Progenitor cell of endocrine pancreas (in vitro differentiated cells): ENCODE measurements at regions not wholly inside any gene's neighbourhood (a gene's known extent, or its start where the extent isn't known, plus 50 kb on each side); places are given as distances from the start of the nearest gene placed in this dataset.

ENCODE experiments used
- DNase-seq: peaks from one replicate; pipeline ENCODE4 v3.0.0; 2021; ENCODE audit warnings: low spot score; ENCODE audit not compliant: unreplicated experiment
- H3K27ac Mint-ChIP-seq: 2 replicates; pipeline ENCODE4 v1.8.0; 2021; ENCODE audit warnings: mild to moderate bottlenecking, moderate library complexity, mixed read lengths
- H3K27me3 Mint-ChIP-seq: 2 replicates; pipeline ENCODE4 v1.8.0; 2021; ENCODE audit warnings: mixed read lengths
- H3K36me3 Mint-ChIP-seq: 2 replicates; pipeline ENCODE4 v1.8.0; 2022; ENCODE audit warnings: mixed read lengths; ENCODE audit not compliant: insufficient read depth
- H3K4me1 Mint-ChIP-seq: 2 replicates; pipeline ENCODE4 v1.8.0; 2021; ENCODE audit warnings: low read depth, mixed read lengths
- H3K4me3 Mint-ChIP-seq: 2 replicates; pipeline ENCODE4 v1.8.0; 2021; ENCODE audit warnings: low read depth, mild to moderate bottlenecking, moderate library complexity, mixed read lengths
- H3K9me3 Mint-ChIP-seq: 2 replicates; pipeline ENCODE4 v1.8.0; 2021; ENCODE audit warnings: low read depth, mixed read lengths
- TF ChIP-seq, protein P1 (sequence below): fragments of 200-600 bp; sonication (generic); IDR thresholded peaks from one replicate; pipeline ENCODE4 v1.5.0; 2021; ENCODE audit warnings: antibody characterized with exemption, mild to moderate bottlenecking; ENCODE audit not compliant: unreplicated experiment

DNA sequence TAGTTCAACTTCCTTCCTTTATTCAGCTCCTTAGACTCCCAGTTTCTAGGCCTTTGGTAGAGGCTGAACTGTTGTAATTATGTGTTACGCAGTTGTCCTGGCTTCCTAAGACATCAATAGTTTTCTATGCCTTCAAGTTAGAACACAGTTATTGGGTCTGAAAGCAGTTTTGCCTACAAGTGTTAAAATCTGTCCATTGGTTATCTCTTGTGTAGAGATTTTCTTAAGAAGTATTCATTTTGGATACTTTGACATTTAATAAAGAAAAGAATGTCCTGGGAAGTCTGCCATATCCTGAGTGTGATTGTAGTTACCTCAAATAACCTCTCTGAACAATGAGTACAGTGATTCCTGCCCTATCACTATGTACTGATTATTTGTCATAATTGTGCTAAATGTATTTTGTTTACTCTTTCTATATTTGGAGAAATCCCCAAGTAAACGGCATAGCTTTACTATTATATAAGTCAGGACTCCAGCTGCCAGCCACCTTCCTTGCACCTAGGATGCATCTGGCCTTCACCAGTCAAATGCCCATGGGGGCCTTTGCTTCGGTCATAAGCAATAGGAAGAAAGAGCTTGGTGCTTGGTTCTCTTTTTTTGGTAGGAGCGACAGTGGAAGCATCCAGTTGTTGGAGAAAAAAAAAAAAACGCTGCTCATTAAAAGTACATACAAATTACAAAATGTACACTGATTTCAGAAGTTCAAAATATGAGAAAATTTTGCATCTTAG, 449.5 kb upstream of the PKDCC start:
- TF ChIP-seq, protein P1, sequence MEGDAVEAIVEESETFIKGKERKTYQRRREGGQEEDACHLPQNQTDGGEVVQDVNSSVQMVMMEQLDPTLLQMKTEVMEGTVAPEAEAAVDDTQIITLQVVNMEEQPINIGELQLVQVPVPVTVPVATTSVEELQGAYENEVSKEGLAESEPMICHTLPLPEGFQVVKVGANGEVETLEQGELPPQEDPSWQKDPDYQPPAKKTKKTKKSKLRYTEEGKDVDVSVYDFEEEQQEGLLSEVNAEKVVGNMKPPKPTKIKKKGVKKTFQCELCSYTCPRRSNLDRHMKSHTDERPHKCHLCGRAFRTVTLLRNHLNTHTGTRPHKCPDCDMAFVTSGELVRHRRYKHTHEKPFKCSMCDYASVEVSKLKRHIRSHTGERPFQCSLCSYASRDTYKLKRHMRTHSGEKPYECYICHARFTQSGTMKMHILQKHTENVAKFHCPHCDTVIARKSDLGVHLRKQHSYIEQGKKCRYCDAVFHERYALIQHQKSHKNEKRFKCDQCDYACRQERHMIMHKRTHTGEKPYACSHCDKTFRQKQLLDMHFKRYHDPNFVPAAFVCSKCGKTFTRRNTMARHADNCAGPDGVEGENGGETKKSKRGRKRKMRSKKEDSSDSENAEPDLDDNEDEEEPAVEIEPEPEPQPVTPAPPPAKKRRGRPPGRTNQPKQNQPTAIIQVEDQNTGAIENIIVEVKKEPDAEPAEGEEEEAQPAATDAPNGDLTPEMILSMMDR, result no peak
- Mint-ChIP-seq H3K36me3 (no peaks in the 10 kb centered on the region), H3K4me3 (no peak overlapping the region), H3K27ac (no peak overlapping the region), H3K9me3 (no peaks in the 10 kb centered on the region), H3K4me1 (no peaks in the 10 kb centered on the region), H3K27me3 (no peaks in the 10 kb centered on the region)
- no peak for DNase-seq

DNA sequence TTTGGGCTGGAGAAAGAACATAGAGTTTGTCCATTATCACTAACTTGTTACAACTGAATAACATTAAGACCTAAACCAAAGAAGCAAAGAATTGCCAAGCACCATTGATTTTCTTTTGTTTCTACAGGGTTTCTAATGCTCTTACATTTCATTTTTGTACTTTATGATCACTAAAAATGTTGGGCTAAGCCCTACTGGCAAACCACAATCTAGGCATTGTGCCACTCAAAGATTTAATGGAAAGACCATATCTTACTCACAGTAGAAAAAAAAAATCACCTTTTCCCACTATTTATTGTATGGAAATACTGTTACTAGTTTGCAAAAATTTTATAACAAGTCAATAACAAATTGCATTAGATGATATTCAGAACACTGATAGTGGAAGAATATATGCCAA, 447.4 kb upstream of the PKDCC start:
- no peaks in the 10 kb centered on the region for H3K9me3 Mint-ChIP-seq
- H3K27ac Mint-ChIP-seq, result no peak overlapping the region
- no peaks in the 10 kb centered on the region for H3K36me3 Mint-ChIP-seq
- no peak for DNase-seq
- no peaks in the 10 kb centered on the region for H3K27me3 Mint-ChIP-seq
- TF ChIP-seq, protein P1, result no peak
- H3K4me1 Mint-ChIP-seq, result no peaks in the 10 kb centered on the region
- H3K4me3 Mint-ChIP-seq, result no peak overlapping the region

DNA sequence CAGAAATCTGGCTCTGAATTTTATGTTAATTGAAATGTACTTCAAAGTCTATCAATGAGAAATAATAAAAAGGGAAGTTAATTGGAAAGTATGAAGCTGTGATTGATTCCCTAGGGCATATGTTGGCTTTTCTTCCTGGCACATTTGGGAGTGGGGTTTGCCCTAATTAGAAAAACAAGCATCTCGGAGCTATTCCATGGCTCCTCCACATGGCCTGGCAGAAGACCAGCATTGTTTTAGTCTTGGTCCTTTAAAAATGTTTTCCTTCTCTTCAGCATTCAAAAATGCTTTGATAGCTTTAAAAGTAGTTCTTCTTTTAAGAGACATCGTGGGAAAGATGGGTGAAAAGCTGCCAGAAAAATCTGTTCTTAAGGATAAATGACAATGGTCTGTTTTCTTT, 445.5 kb upstream of the PKDCC start:
- Mint-ChIP-seq H3K4me1 (no peaks in the 10 kb centered on the region), H3K27ac (no peak overlapping the region), H3K27me3 (no peaks in the 10 kb centered on the region), H3K9me3 (no peaks in the 10 kb centered on the region), H3K4me3 (no peak overlapping the region), H3K36me3 (no peaks in the 10 kb centered on the region)
- DNase-seq, result no peak
- TF ChIP-seq, protein P1, result no peak

DNA sequence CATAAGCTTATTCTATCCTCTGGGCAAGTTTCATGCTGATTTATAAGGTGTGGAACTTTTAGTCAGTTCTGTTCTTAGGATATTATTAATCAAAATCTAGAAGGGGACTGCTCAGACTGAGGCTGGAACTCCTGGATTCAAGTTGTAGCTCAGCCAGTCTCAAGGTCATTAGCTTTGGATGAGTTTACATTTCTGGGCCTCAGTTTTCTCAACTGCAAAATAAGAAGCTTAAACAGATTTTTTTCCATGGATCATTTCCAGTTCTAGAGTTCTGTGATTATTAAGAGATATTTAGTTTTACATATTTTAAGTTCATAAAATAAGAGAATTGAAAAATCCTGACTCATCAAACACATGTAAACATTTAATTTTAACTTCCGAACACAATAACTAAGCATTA, 442.5 kb upstream of the PKDCC start:
- H3K4me1 Mint-ChIP-seq, result no peaks in the 10 kb centered on the region
- DNase-seq, result no peak
- H3K36me3 Mint-ChIP-seq, result no peaks in the 10 kb centered on the region
- TF ChIP-seq, protein P1, result no peak
- no peak overlapping the region for H3K4me3 Mint-ChIP-seq
- H3K27ac Mint-ChIP-seq, result no peak overlapping the region
- no peaks in the 10 kb centered on the region for H3K9me3 Mint-ChIP-seq
- H3K27me3 Mint-ChIP-seq, result no peaks in the 10 kb centered on the region

DNA sequence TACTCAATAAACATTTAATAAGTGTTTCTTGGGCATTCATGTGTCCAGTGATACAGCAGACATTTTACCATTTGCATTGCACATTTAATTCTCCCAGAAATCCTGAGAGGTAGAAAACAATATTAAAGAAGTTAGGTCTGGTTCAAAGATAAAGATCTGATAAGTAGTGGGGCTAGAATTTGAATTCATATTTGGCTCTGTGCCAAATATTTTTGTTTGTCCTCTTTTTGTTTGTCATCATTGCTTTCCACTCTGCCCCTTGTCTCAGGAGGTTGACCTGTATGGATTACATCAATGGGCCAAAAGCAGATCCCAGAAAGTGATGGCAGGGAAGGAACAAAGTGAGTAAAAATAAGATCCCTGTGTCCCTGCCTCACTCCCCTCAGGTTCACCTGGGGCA, 441.9 kb upstream of the PKDCC start:
- Mint-ChIP-seq H3K27ac (no peak overlapping the region), H3K36me3 (no peaks in the 10 kb centered on the region), H3K4me1 (no peaks in the 10 kb centered on the region), H3K4me3 (no peak overlapping the region), H3K27me3 (no peaks in the 10 kb centered on the region), H3K9me3 (no peaks in the 10 kb centered on the region)
- no peak for DNase-seq
- TF ChIP-seq, protein P1, result no peak
